ENCODE measurements at regions not wholly inside any gene's neighbourhood (a gene's known extent, or its start where the extent isn't known, plus 50 kb on each side); places are given as distances from the start of the nearest gene placed in this dataset.

DNA sequence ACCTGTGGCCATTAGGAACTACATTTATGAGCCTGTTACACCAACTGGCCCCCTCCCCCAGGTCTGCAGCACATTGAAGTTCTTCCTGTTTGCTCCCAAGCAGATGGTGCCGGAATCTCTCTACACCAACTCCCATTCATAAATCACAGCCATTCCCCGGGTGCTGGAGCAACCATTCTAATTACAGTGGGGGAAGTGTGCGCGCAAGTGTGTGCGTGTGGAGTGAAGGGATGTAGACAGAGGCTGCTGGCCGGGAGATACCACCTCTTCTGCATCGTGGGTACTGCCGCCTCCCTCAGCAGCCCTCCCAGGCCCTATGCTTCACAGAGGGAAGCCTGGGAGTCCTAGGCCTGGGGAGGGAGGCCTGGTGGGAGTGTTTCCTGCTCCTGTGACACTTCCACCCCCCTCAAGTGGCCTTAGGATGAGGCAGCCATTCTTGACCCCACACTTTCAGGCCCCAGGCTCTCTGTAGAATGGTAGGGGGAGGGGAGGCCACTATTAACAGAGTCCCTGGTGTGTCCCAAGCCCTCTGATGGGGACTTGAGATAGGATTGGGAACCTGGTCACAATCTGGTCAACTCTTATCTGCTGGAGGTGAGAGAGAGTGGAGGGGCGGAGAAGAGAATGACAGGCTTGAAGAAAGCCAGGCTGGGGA lies 69.1 kb downstream of the MAGEF1 start:
- Histone ChIP-seq H3K9me3 (ENCODE audit: control insufficient read depth, low read length) (no peaks in the 10 kb centered on the region), H2BK12ac (ENCODE audit: low read length in 2 of 2) (peak overlapping the region; percentile 2 to 35), H4K91ac (ENCODE audit: low read length) (peak overlapping the region; percentile 62), H2AFZ (ENCODE audit: low read depth, low read length) (no peak overlapping the region), H3K27me3 (ENCODE audit: control insufficient read depth in 1 of 2, insufficient read depth in 1 of 2, low read length in 2 of 2) (peaks cover 18 to 47% of the 10 kb centered on the region in 2 experiments), H3K4me1 (ENCODE audit: control insufficient read depth, insufficient read depth, low read depth, low read length) (peaks cover 4% of the 10 kb centered on the region), H3K4me3 (ENCODE audit: insufficient read depth in 1 of 2, low read depth in 1 of 2, low read length in 2 of 2) (no peak overlapping the region), H3K23ac (ENCODE audit: low read length in 2 of 2) (peak overlapping the region in 1 of 2 experiments; percentile 50), H3K27ac (ENCODE audit: low read length, poor library complexity, severe bottlenecking) (no peak overlapping the region), H3K36me3 (ENCODE audit: control insufficient read depth in 1 of 2, insufficient read depth in 2 of 2, low read depth in 1 of 2, low read length in 2 of 2) (no peaks in the 10 kb centered on the region), H4K8ac (ENCODE audit: low read length) (no peak overlapping the region), H3K4ac (ENCODE audit: low read depth in 1 of 2, low read length in 2 of 2) (peak overlapping the region in 1 of 2 experiments; percentile 57), H2BK120ac (ENCODE audit: low read depth, low read length) (peak overlapping the region; percentile 50), H3K4me2 (ENCODE audit: low read length, poor library complexity, severe bottlenecking) (no peak overlapping the region), H3K18ac (ENCODE audit: low read depth in 1 of 2, low read length in 2 of 2) (peak overlapping the region in 1 of 2 experiments; percentile 60), H2BK15ac (ENCODE audit: low read depth, poor library complexity, severe bottlenecking) (no peak overlapping the region), H2AK5ac (ENCODE audit: low read length, severe bottlenecking) (no peak overlapping the region), H3K14ac (ENCODE audit: low read length in 2 of 2) (no peak overlapping the region), H2BK5ac (ENCODE audit: low read depth, low read length, poor library complexity, severe bottlenecking) (no peak overlapping the region), H3K9ac (ENCODE audit: low read length) (no peak overlapping the region), H3K79me1 (replicated peaks; ENCODE audit: low read length, poor library complexity, severe bottlenecking) (no peaks in the 10 kb centered on the region)
- no peak for DNase-seq
- 37% methylated on average over 6 of the region's 9 CpGs for WGBS

- peaks cover 12% of the 10 kb centered on the region for H3K4me1 ChIP-seq (ENCODE audit: control insufficient read depth, insufficient read depth, low read depth, low read length)
- H2BK5ac ChIP-seq (ENCODE audit: low read depth, low read length, poor library complexity, severe bottlenecking): no peak overlapping the region
- no peak overlapping the region for H3K14ac ChIP-seq (ENCODE audit: low read length in 2 of 2)
- peaks cover 18 to 46% of the 10 kb centered on the region in 2 experiments for H3K27me3 ChIP-seq (ENCODE audit: control insufficient read depth in 1 of 2, insufficient read depth in 1 of 2, low read length in 2 of 2)
- no peak overlapping the region for H2BK12ac ChIP-seq (ENCODE audit: low read length in 2 of 2)
- no peaks in the 10 kb centered on the region for H3K79me1 ChIP-seq (replicated peaks; ENCODE audit: low read length, poor library complexity, severe bottlenecking)
- no peak overlapping the region for H2BK15ac ChIP-seq (ENCODE audit: low read depth, poor library complexity, severe bottlenecking)
- H2BK120ac ChIP-seq (ENCODE audit: low read depth, low read length): no peak overlapping the region
- H3K27ac ChIP-seq (ENCODE audit: low read length, poor library complexity, severe bottlenecking): no peak overlapping the region
- no peak for DNase-seq
- H4K8ac ChIP-seq (ENCODE audit: low read length): no peak overlapping the region
- no peaks in the 10 kb centered on the region for H3K36me3 ChIP-seq (ENCODE audit: control insufficient read depth in 1 of 2, insufficient read depth in 2 of 2, low read depth in 1 of 2, low read length in 2 of 2)
- H4K91ac ChIP-seq (ENCODE audit: low read length): no peak overlapping the region
- no peak overlapping the region for H3K18ac ChIP-seq (ENCODE audit: low read depth in 1 of 2, low read length in 2 of 2)
- H3K4me2 ChIP-seq (ENCODE audit: low read length, poor library complexity, severe bottlenecking): no peak overlapping the region
- H3K9ac ChIP-seq (ENCODE audit: low read length): no peak overlapping the region
- no peak overlapping the region for H3K4me3 ChIP-seq (ENCODE audit: insufficient read depth in 1 of 2, low read depth in 1 of 2, low read length in 2 of 2)
- no peak overlapping the region for H2AFZ ChIP-seq (ENCODE audit: low read depth, low read length)
- H3K23ac ChIP-seq (ENCODE audit: low read length in 2 of 2): no peak overlapping the region
- no peak overlapping the region for H2AK5ac ChIP-seq (ENCODE audit: low read length, severe bottlenecking)
- H3K9me3 ChIP-seq (ENCODE audit: control insufficient read depth, low read length): no peaks in the 10 kb centered on the region
- WGBS: 96% methylated on average over 5 of the region's 8 CpGs
- no peak overlapping the region for H3K4ac ChIP-seq (ENCODE audit: low read depth in 1 of 2, low read length in 2 of 2)
Observed at GRCh38 chr3:184641430-184641829, 70.4 kb downstream of the MAGEF1 start.

DNA sequence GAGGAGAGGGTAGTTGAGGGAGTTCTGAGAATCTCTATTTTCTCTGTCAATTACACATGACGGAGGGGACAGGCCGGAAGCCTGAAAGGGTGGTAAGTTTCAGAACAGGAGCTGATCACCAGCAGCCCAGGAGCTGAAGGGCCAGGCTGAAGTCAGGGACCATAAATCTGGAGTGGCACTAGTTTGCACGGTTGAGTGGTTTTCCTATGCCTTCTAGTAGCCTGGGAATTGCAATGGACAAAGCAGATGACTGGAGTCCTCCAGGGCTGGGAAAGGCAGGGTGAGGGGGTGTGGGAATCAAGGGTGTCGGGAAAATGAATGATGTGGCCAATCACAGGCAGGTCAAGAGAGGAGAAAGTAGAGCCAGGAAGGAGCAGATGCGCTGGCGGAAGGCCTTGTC lies 72.5 kb downstream of the MAGEF1 start:
- Histone ChIP-seq H3K36me3 (ENCODE audit: control insufficient read depth in 1 of 2, insufficient read depth in 2 of 2, low read depth in 1 of 2, low read length in 2 of 2) (no peaks in the 10 kb centered on the region), H3K18ac (ENCODE audit: low read depth in 1 of 2, low read length in 2 of 2) (peak overlapping the region in 1 of 2 experiments; percentile 8)

DNA sequence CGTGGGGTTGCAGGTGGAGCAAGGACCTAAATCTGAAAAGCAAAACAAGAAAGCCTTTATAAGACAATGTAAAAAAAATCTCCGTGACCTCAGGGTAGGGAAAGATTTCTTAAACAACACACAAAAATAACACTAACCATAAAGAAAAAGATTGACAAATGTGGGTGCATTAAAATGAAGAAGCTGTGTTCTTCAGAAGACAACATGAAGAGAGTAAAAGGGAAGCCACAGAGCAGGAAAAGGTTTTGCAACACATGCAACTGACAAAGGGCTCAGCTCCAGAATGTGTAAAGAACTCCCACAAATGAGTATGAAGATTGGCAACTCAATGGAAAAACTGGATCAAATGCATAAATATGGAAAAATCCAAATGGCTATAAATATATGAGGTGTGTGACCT lies 74.2 kb downstream of the MAGEF1 start:
- no peaks in the 10 kb centered on the region for H3K79me1 ChIP-seq (replicated peaks; ENCODE audit: low read length, poor library complexity, severe bottlenecking)
- peaks cover 8 to 51% of the 10 kb centered on the region in 2 experiments for H3K27me3 ChIP-seq (ENCODE audit: control insufficient read depth in 1 of 2, insufficient read depth in 1 of 2, low read length in 2 of 2)
- H3K18ac ChIP-seq (ENCODE audit: low read depth in 1 of 2, low read length in 2 of 2): no peak overlapping the region
- peak overlapping the region; percentile 29 for H2AK5ac ChIP-seq (ENCODE audit: low read length, severe bottlenecking)
- no peak overlapping the region for H2BK15ac ChIP-seq (ENCODE audit: low read depth, poor library complexity, severe bottlenecking)
- H3K36me3 ChIP-seq (ENCODE audit: control insufficient read depth in 1 of 2, insufficient read depth in 2 of 2, low read depth in 1 of 2, low read length in 2 of 2): no peaks in the 10 kb centered on the region
- H3K23ac ChIP-seq (ENCODE audit: low read length in 2 of 2): no peak overlapping the region
- no peak overlapping the region for H3K4me2 ChIP-seq (ENCODE audit: low read length, poor library complexity, severe bottlenecking)
- 50% methylated on average over 1 of the region's 2 CpGs for WGBS
- no peak overlapping the region for H3K4me3 ChIP-seq (ENCODE audit: insufficient read depth in 1 of 2, low read depth in 1 of 2, low read length in 2 of 2)
- no peak overlapping the region for H2AFZ ChIP-seq (ENCODE audit: low read depth, low read length)
- H3K4me1 ChIP-seq (ENCODE audit: control insufficient read depth, insufficient read depth, low read depth, low read length): peaks cover 26% of the 10 kb centered on the region
- peak; percentile 41 for DNase-seq
- H3K9me3 ChIP-seq (ENCODE audit: control insufficient read depth, low read length): no peaks in the 10 kb centered on the region
- no peak overlapping the region for H4K8ac ChIP-seq (ENCODE audit: low read length)
- no peak overlapping the region for H3K4ac ChIP-seq (ENCODE audit: low read depth in 1 of 2, low read length in 2 of 2)
- no peak overlapping the region for H2BK12ac ChIP-seq (ENCODE audit: low read length in 2 of 2)
- H3K27ac ChIP-seq (ENCODE audit: low read length, poor library complexity, severe bottlenecking): no peak overlapping the region
- no peak overlapping the region for H2BK5ac ChIP-seq (ENCODE audit: low read depth, low read length, poor library complexity, severe bottlenecking)
- H2BK120ac ChIP-seq (ENCODE audit: low read depth, low read length): peak overlapping the region; percentile 27
- H3K14ac ChIP-seq (ENCODE audit: low read length in 2 of 2): no peak overlapping the region
- H4K91ac ChIP-seq (ENCODE audit: low read length): no peak overlapping the region
- H3K9ac ChIP-seq (ENCODE audit: low read length): no peak overlapping the region

More for the DNA sequence above, 72.5 kb downstream of the MAGEF1 start:
- Histone ChIP-seq H3K4me2 (ENCODE audit: low read length, poor library complexity, severe bottlenecking) (no peak overlapping the region), H4K8ac (ENCODE audit: low read length) (no peak overlapping the region), H3K79me1 (replicated peaks; ENCODE audit: low read length, poor library complexity, severe bottlenecking) (no peaks in the 10 kb centered on the region), H2BK12ac (ENCODE audit: low read length in 2 of 2) (peak overlapping the region in 1 of 2 experiments; percentile 9), H3K27me3 (ENCODE audit: control insufficient read depth in 1 of 2, insufficient read depth in 1 of 2, low read length in 2 of 2) (peaks cover 18 to 51% of the 10 kb centered on the region in 2 experiments), H3K4ac (ENCODE audit: low read depth in 1 of 2, low read length in 2 of 2) (no peak overlapping the region), H2AK5ac (ENCODE audit: low read length, severe bottlenecking) (no peak overlapping the region), H3K9me3 (ENCODE audit: control insufficient read depth, low read length) (no peaks in the 10 kb centered on the region), H3K23ac (ENCODE audit: low read length in 2 of 2) (no peak overlapping the region), H2BK15ac (ENCODE audit: low read depth, poor library complexity, severe bottlenecking) (no peak overlapping the region), H2AFZ (ENCODE audit: low read depth, low read length) (no peak overlapping the region), H3K4me3 (ENCODE audit: insufficient read depth in 1 of 2, low read depth in 1 of 2, low read length in 2 of 2) (no peak overlapping the region), H2BK120ac (ENCODE audit: low read depth, low read length) (no peak overlapping the region), H3K27ac (ENCODE audit: low read length, poor library complexity, severe bottlenecking) (no peak overlapping the region), H2BK5ac (ENCODE audit: low read depth, low read length, poor library complexity, severe bottlenecking) (no peak overlapping the region), H3K14ac (ENCODE audit: low read length in 2 of 2) (no peak overlapping the region), H3K4me1 (ENCODE audit: control insufficient read depth, insufficient read depth, low read depth, low read length) (peaks cover 26% of the 10 kb centered on the region), H3K9ac (ENCODE audit: low read length) (no peak overlapping the region), H4K91ac (ENCODE audit: low read length) (no peak overlapping the region)
- WGBS: 54% methylated on average over 6 of the region's 6 CpGs
- DNase-seq: peak; percentile 23

Data from mesenchymal stem cell (in vitro differentiated cells and primary cell).